Lower leg skin (tissue), 3 donors: ENCODE measurements at regions not wholly inside any gene's neighbourhood (a gene's known extent, or its start where the extent isn't known, plus 50 kb on each side); places are given as distances from the start of the nearest gene placed in this dataset.

Experiments used
- POLR2A ChIP-seq, 2 donors: fragments of 450-650 bp; IDR thresholded peaks; one replicate each; pipeline ENCODE4 v1.6.1; 2016 to 2017; ENCODE audit warnings: antibody characterized with exemption in 2 of 2, mild to moderate bottlenecking in 1 of 2, moderate library complexity in 1 of 2
- TF ChIP-seq, protein P1 (sequence below), 3 donors: fragments of 450-650 bp; IDR thresholded peaks; one replicate each; pipeline ENCODE4 v1.5.1; 2016; ENCODE audit warnings: antibody characterized with exemption in 3 of 3, mild to moderate bottlenecking in 3 of 3, moderate library complexity in 2 of 3

DNA sequence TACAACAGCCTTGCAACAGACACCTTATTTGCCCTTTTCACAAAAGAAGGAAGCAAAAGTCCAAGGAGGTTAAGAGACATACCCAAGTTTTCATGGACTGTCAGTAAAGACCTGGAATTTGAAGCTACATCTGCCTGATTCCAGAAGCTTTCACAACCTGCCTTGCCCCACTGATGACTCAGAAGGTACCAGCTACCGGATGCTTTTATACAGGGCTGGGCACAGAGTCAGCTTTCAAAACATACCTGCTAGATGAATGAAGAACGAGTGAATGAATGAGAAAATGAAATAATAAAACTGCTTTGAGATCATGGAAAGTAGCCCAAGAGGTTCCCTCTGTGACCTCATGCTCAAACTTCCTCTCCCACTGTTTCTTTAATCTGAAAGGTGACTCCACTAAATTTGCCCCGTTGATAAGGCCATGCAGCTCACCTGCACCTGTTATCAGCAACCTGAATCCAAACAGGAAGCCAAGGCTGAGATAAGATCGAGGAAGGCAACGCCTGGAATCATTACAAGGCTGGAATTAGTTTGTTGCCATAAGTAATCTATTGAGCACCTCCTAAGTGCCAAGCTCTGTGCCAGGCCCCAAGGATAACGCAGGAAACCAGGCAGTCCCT lies 151.5 kb downstream of the WDR11 start:
- TF ChIP-seq, protein P1, sequence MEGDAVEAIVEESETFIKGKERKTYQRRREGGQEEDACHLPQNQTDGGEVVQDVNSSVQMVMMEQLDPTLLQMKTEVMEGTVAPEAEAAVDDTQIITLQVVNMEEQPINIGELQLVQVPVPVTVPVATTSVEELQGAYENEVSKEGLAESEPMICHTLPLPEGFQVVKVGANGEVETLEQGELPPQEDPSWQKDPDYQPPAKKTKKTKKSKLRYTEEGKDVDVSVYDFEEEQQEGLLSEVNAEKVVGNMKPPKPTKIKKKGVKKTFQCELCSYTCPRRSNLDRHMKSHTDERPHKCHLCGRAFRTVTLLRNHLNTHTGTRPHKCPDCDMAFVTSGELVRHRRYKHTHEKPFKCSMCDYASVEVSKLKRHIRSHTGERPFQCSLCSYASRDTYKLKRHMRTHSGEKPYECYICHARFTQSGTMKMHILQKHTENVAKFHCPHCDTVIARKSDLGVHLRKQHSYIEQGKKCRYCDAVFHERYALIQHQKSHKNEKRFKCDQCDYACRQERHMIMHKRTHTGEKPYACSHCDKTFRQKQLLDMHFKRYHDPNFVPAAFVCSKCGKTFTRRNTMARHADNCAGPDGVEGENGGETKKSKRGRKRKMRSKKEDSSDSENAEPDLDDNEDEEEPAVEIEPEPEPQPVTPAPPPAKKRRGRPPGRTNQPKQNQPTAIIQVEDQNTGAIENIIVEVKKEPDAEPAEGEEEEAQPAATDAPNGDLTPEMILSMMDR (IDR thresholded peaks at IDR 0.05) = no peak
- TF ChIP-seq POLR2A (IDR thresholded peaks at IDR 0.05) = no peak
